Lung (tissue), 11 donors: ENCODE measurements at regions not wholly inside any gene's neighbourhood (a gene's known extent, or its start where the extent isn't known, plus 50 kb on each side); places are given as distances from the start of the nearest gene placed in this dataset.
"Not testable (repeated sequence)": the region's sequence is repeated elsewhere in the genome, so short reads cannot be mapped to it uniquely, and the experiment has no call there.

Experiments
- ATAC-seq: fragments of 200-7000 bp; cut with Tn5 transposase; one replicate; pipeline ENCODE4 v1.9.1; 2020; ENCODE audit warnings: moderate number of reproducible peaks; ENCODE audit not compliant: insufficient read depth, low FRiP score
- DNase-seq, 3 donors: peaks; one replicate each; pipeline ENCODE4 v3.0.0-alpha.2; 2013 to 2017
- H3K27ac ChIP-seq, 2 donors: one replicate each; pipeline ENCODE4 v1.5.1; 2013; ENCODE audit warnings: mild to moderate bottlenecking in 2 of 2, moderate library complexity in 2 of 2, control low read depth in 1 of 2, inconsistent platforms in 1 of 2, low read depth in 1 of 2, low read length in 1 of 2
- H3K27me3 ChIP-seq, 3 donors: one replicate each; pipeline ENCODE4 v1.5.1; 2013; ENCODE audit warnings: low read length in 2 of 3; ENCODE audit not compliant: control insufficient read depth in 3 of 3, insufficient read depth in 3 of 3
- H3K36me3 ChIP-seq, 4 donors: one replicate each; pipeline ENCODE4 v1.5.1; 2013; ENCODE audit warnings: low read length in 4 of 4, mild to moderate bottlenecking in 1 of 4, moderate library complexity in 1 of 4; ENCODE audit not compliant: control insufficient read depth in 4 of 4, insufficient read depth in 4 of 4
- H3K4me1 ChIP-seq, 5 donors: one replicate each; pipeline ENCODE4 v1.5.1; 2013; ENCODE audit warnings: low read length in 5 of 5, mild to moderate bottlenecking in 2 of 5, moderate library complexity in 1 of 5; ENCODE audit not compliant: control insufficient read depth in 5 of 5, insufficient read depth in 5 of 5
- H3K4me3 ChIP-seq: one replicate; pipeline ENCODE4 v1.5.1; 2013; ENCODE audit warnings: mild to moderate bottlenecking, control low read depth, moderate library complexity
- H3K9ac ChIP-seq, 2 donors: one replicate each; pipeline ENCODE4 v1.5.1; 2013; ENCODE audit warnings: low read length in 2 of 2, control low read depth in 1 of 2; ENCODE audit not compliant: insufficient read depth in 1 of 2
- H3K9me3 ChIP-seq, 4 donors: one replicate each; pipeline ENCODE4 v1.5.1; 2013; ENCODE audit warnings: low read length in 3 of 4, mild to moderate bottlenecking in 1 of 4, moderate library complexity in 1 of 4; ENCODE audit not compliant: control insufficient read depth in 4 of 4, insufficient read depth in 3 of 4
- WGBS, 2 donors: extraction: QIAGEN DNeasy Blood & Tissue Kit; methylation state at CpG; one replicate each; pipeline ENCODE4 v1.1.7; 2013; 5-methylcytosine and 5-hydroxymethylcytosine counted together
- TF ChIP-seq, protein P1 (sequence below): IDR thresholded peaks from 2 replicates; pipeline ENCODE4 v1.5.1; 2012; ENCODE audit warnings: mild to moderate bottlenecking; ENCODE audit errors: control extremely low read depth, extremely low read depth
- donor health status: control.
- donor health status: control.
- donor health status: Bipolar disorder and iron deficiency.
- donor health status: healthy.
- donor health status: DM: yes; HTN: yes; CAD: no.

DNA sequence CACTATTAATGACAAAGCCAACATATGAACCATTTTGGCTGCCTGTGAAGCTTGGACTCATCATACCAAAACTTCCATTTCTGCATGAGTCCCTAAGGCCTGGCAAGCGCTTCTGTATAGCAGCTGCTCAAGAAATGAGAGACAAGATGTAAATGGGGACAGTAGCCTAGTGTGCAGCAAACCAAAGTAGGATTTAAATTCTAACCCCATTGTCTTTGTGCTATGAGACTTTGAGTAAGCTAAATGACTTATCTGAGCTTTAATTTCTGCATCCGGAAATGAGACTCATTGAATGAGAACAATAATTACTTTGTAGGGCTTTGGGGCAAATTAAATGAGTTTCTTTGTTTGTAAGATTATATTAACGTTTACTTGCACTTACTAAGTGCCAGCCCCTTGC is 536.4 kb upstream of the CDH7 start:
- DNase-seq, result no peak
- Histone ChIP-seq H3K9ac (no peak overlapping the region), H3K9me3 (no peaks in the 10 kb centered on the region), H3K27me3 (no peaks in the 10 kb centered on the region), H3K27ac (no peak overlapping the region), H3K4me1 (no peaks in the 10 kb centered on the region), H3K36me3 (no peaks in the 10 kb centered on the region), H3K4me3 (no peak overlapping the region)
- ATAC-seq, result no peak
- TF ChIP-seq, protein P1, sequence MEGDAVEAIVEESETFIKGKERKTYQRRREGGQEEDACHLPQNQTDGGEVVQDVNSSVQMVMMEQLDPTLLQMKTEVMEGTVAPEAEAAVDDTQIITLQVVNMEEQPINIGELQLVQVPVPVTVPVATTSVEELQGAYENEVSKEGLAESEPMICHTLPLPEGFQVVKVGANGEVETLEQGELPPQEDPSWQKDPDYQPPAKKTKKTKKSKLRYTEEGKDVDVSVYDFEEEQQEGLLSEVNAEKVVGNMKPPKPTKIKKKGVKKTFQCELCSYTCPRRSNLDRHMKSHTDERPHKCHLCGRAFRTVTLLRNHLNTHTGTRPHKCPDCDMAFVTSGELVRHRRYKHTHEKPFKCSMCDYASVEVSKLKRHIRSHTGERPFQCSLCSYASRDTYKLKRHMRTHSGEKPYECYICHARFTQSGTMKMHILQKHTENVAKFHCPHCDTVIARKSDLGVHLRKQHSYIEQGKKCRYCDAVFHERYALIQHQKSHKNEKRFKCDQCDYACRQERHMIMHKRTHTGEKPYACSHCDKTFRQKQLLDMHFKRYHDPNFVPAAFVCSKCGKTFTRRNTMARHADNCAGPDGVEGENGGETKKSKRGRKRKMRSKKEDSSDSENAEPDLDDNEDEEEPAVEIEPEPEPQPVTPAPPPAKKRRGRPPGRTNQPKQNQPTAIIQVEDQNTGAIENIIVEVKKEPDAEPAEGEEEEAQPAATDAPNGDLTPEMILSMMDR, result no peak
- 86 to 88% methylated on average over 3 of the region's 3 CpGs for WGBS, 2 donors

DNA sequence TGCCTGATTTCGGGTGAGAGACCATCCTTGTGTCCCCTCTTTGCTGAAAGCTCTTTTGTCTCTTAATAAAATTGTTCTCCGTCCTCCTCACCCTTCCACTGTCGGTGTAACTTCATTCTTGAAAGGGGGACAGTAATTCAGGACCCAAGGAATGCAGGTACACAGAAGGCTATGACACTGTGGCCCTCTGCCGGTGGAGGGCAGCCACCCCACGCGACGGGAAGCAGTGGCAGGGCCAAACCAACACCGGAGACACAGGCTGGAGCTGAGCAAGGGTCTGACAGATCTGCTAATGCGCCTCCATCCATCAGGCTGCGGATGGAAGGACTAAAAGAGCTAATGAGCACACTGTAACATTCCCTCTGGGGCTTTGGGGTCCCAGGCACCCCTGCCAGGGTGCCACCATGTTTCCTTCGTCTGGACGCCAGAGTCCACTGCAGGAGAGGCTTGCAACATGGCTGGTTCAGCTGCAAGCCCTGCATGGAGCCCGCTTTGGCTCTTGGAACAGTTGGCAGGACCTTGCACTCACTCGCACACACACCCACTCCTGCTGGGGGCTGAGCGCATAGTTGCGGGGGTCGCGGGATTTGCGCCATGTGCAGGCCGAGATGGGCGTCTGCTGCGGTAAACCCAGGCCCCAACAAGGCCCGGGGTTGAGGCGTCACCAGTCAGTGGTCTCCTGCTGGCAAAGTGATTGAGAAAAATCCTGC is 544.1 kb upstream of the CDH7 start:
- ATAC-seq (no peak), DNase-seq (no peak)
- Histone ChIP-seq H3K27ac (no peak overlapping the region), H3K4me1 (no peaks in the 10 kb centered on the region), H3K9me3 (no peaks in the 10 kb centered on the region), H3K36me3 (no peaks in the 10 kb centered on the region), H3K4me3 (no peak overlapping the region), H3K9ac (no peak overlapping the region), H3K27me3 (no peaks in the 10 kb centered on the region)
- WGBS, 2 donors, result 92% methylated on average over 24 of the region's 24 CpGs
- TF ChIP-seq, protein P1, result no peak

DNA sequence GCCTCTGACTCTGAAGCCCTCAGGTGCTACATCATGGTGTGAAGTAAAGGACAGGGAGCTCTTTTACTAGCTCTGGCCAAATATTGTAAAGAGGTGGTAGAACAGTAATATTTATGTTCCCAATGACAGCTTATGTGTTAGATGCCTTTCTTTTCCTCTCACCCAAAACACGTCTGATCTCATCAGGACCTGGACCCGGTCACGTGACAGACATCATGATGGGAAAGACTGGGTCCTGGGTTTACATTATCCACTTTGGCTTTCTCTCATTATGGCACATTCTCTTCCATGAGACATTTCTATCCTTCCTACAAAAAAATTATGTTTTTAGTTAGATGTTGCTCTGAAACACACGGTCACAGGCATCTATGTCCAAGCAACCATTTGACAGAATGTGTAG is 548.7 kb upstream of the CDH7 start:
- no peaks in the 10 kb centered on the region for H3K27me3 ChIP-seq
- H3K9ac ChIP-seq, result no peak overlapping the region
- ATAC-seq, result no peak
- TF ChIP-seq, protein P1, result no peak
- H3K4me1 ChIP-seq, result no peaks in the 10 kb centered on the region
- H3K4me3 ChIP-seq, result no peak overlapping the region
- 90 to 92% methylated on average over 4 of the region's 4 CpGs for WGBS, 2 donors
- no peak for DNase-seq
- no peaks in the 10 kb centered on the region for H3K36me3 ChIP-seq
- H3K27ac ChIP-seq, result no peak overlapping the region
- no peaks in the 10 kb centered on the region for H3K9me3 ChIP-seq

DNA sequence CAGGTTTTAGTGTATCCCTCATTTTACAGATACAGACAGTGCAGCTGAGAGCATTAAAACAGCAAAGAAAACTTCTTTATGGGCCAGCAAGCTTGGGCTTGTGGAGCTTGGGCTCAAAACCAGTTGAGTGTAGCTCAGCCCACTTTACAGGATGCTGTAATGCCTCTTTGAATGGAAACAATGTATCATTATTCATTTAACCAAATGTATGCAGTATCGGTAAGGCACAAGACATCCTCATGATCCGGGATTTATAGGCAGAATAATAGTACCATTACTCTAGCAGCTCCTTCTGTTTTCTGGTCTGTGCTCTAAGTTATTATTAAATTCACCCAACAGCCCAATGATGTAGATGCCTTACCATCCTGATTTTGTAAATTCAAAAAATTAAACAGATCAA is 575.1 kb upstream of the CDH7 start:
- H3K4me3 ChIP-seq, result no peak overlapping the region
- TF ChIP-seq, protein P1, result no peak
- H3K4me1 ChIP-seq, result no peaks in the 10 kb centered on the region
- no peaks in the 10 kb centered on the region for H3K27me3 ChIP-seq
- no peak for DNase-seq
- no peak overlapping the region for H3K9ac ChIP-seq
- H3K36me3 ChIP-seq, result no peaks in the 10 kb centered on the region
- H3K9me3 ChIP-seq, result no peaks in the 10 kb centered on the region
- H3K27ac ChIP-seq, result no peak overlapping the region
- ATAC-seq, result no peak
- WGBS, 2 donors, result 95 to 97% methylated on average over 2 of the region's 2 CpGs

DNA sequence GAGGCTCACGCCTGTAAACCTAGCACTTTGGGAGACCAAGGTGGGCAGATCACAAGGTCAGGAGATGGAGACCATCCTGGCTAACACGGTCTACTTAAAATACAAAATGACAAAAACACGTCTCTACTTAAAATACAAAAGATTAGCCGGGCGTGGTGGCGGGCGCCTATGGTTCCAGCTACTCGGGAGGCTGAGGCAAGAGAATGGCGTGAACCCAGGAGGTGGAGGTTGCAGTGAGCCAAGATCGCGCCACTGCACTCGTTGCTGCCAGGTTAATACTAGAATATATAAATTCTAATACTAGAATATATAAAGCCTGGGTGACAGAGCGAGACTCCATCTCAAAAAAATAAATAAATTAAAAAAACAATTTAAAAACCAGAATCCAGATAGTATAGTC is 588.7 kb upstream of the CDH7 start:
- not testable (repeated sequence) for DNase-seq, ATAC-seq, H3K27ac ChIP-seq, H3K27me3 ChIP-seq, H3K4me3 ChIP-seq, H3K36me3 ChIP-seq, H3K9ac ChIP-seq, H3K4me1 ChIP-seq, H3K9me3 ChIP-seq
- WGBS, 2 donors, result 95 to 96% methylated on average over 13 of the region's 13 CpGs
